Adrenal gland (tissue), 9 donors: ENCODE measurements at regions not wholly inside any gene's neighbourhood (a gene's known extent, or its start where the extent isn't known, plus 50 kb on each side); places are given as distances from the start of the nearest gene placed in this dataset.

ENCODE experiments used
- DNase-seq, 7 donors: peaks; one replicate each; pipeline ENCODE4 v3.0.0-alpha.2; 2019 to 2020
- H3K27ac ChIP-seq, 5 donors: fragments of 200-600 bp; sonication (generic) in 4 of 5; 1 replicate in 3 of 5; 2 replicates in 2 of 5; pipeline versions ENCODE4 v1.5.1 to v1.8.0; 2016 to 2020; ENCODE audit warnings: mild to moderate bottlenecking in 1 of 5
- H3K27me3 ChIP-seq: fragments of 200-600 bp; 2 replicates; pipeline ENCODE4 v1.8.0; 2021
- H3K36me3 ChIP-seq, 2 donors: fragments of 200-600 bp; replicated peaks in 1 of 2; 1 replicate in 1 of 2; 2 replicates in 1 of 2; pipeline versions ENCODE4 v1.5.1 to v1.8.0; 2018 to 2022
- H3K4me1 ChIP-seq, 2 donors: fragments of 200-600 bp; replicated peaks in 1 of 2; 1 replicate in 1 of 2; 2 replicates in 1 of 2; pipeline versions ENCODE4 v1.5.1 to v1.8.0; 2018 to 2021
- H3K4me3 ChIP-seq, 4 donors: fragments of 200-600 bp; sonication (generic) in 3 of 4; one replicate each; pipeline ENCODE4 v1.5.1; 2016 to 2018
- H3K9me3 ChIP-seq, 3 donors: fragments of 200-600 bp; sonication (generic) in 1 of 3; replicated peaks in 1 of 3; 1 replicate in 2 of 3; 2 replicates in 1 of 3; pipeline versions ENCODE4 v1.5.1 to v1.8.0; 2016 to 2021
- CTCF ChIP-seq, 6 experiments: fragments of 450-650 bp in 4 of 6; fragments of 200-600 bp in 2 of 6; sonication (generic) in 1 of 6; IDR thresholded peaks; 1 replicate in 5 of 6; 2 replicates in 1 of 6; pipeline versions ENCODE4 v1.5.1 to v1.8.0; 2016 to 2021; ENCODE audit warnings: antibody characterized with exemption in 6 of 6, mild to moderate bottlenecking in 2 of 6, moderate library complexity in 1 of 6
- POLR2A ChIP-seq, 2 donors: fragments of 450-650 bp; IDR thresholded peaks; one replicate each; pipeline ENCODE4 v1.6.1; 2017; ENCODE audit warnings: antibody characterized with exemption in 2 of 2, mild to moderate bottlenecking in 2 of 2, moderate library complexity in 1 of 2
- WGBS, 4 donors: extraction: QIAGEN DNeasy Blood & Tissue Kit in 2 of 4; methylation state at CpG; one replicate each; pipeline versions ENCODE4 v1.1.5 to v1.1.7; 2013 to 2017; 5-methylcytosine and 5-hydroxymethylcytosine counted together
- intact Hi-C, 2 donors: fragments of 100-400 bp; cut with DNase I; formaldehyde crosslinking; loops; one replicate each; pipeline versions ENCODE4 v1.14.1 to v1.15.0; 2022 to 2023
- donor health status: healthy with polysubstance abuse.
- donor health status: Bipolar disorder and iron deficiency.
- donor health status: DM: yes; HTN: yes; CAD: no.
- donor health status: DM: no; HTN: no; CAD: no.
- donor health status: DM: no; HTN: no; CAD: no.

GRCh38 chr21:15498455-15498854 lies 231.3 kb upstream of the USP25 start:
- no peaks in the 10 kb centered on the region for H3K9me3 ChIP-seq
- no peaks in the 10 kb centered on the region for H3K36me3 ChIP-seq
- intact Hi-C loops, result no loop called here
- DNase-seq, result no peak
- H3K4me3 ChIP-seq, result no peak overlapping the region
- no peaks in the 10 kb centered on the region for H3K4me1 ChIP-seq
- TF ChIP-seq CTCF (IDR thresholded peaks at IDR 0.05), result no peak
- no peak for TF ChIP-seq POLR2A (IDR thresholded peaks at IDR 0.05)
- H3K27me3 ChIP-seq, result no peaks in the 10 kb centered on the region
- no peak overlapping the region for H3K27ac ChIP-seq

- no peaks in the 10 kb centered on the region for H3K27me3 ChIP-seq
- no peak for DNase-seq
- 79 to 95% (median 88%) methylated on average over 1 of the region's 1 CpG for WGBS, 4 donors
- H3K36me3 ChIP-seq, result no peaks in the 10 kb centered on the region
- H3K9me3 ChIP-seq, result no peaks in the 10 kb centered on the region
- H3K27ac ChIP-seq, result no peak overlapping the region
- TF ChIP-seq CTCF (IDR thresholded peaks at IDR 0.05) (no peak), POLR2A (IDR thresholded peaks at IDR 0.05) (no peak)
- intact Hi-C loops, result no loop called here
- no peaks in the 10 kb centered on the region for H3K4me1 ChIP-seq
- H3K4me3 ChIP-seq, result no peak overlapping the region
Observed at GRCh38 chr21:15506086-15506485, 223.7 kb upstream of the USP25 start.

- H3K27ac ChIP-seq, result no peak overlapping the region
- intact Hi-C loops, result no loop called here
- H3K4me1 ChIP-seq, result no peaks in the 10 kb centered on the region
- WGBS, 4 donors, result 58 to 67% (median 63%) methylated on average over 3 of the region's 3 CpGs
- no peaks in the 10 kb centered on the region for H3K9me3 ChIP-seq
- no peak for TF ChIP-seq CTCF (IDR thresholded peaks at IDR 0.05)
- no peak for TF ChIP-seq POLR2A (IDR thresholded peaks at IDR 0.05)
- no peaks in the 10 kb centered on the region for H3K36me3 ChIP-seq
- no peak overlapping the region for H3K4me3 ChIP-seq
- no peaks in the 10 kb centered on the region for H3K27me3 ChIP-seq
- no peak for DNase-seq
Observed at GRCh38 chr21:15508554-15508953, 221.2 kb upstream of the USP25 start.

GRCh38 chr21:15514073-15514946 lies 215.5 kb upstream of the USP25 start:
- no peak for DNase-seq
- H3K9me3 ChIP-seq, result no peaks in the 10 kb centered on the region
- no peak for TF ChIP-seq POLR2A (IDR thresholded peaks at IDR 0.05)
- TF ChIP-seq CTCF (IDR thresholded peaks at IDR 0.05), result no peak
- 74 to 78% (median 76%) methylated on average over 8 of the region's 8 CpGs for WGBS, 4 donors
- intact Hi-C loops, result no loop called here
- no peaks in the 10 kb centered on the region for H3K36me3 ChIP-seq
- H3K27ac ChIP-seq, result no peak overlapping the region
- H3K27me3 ChIP-seq, result no peaks in the 10 kb centered on the region
- no peaks in the 10 kb centered on the region for H3K4me1 ChIP-seq
- H3K4me3 ChIP-seq, result no peak overlapping the region
